ENCODE measurements at regions not wholly inside any gene's neighbourhood (a gene's known extent, or its start where the extent isn't known, plus 50 kb on each side); places are given as distances from the start of the nearest gene placed in this dataset.

DNA sequence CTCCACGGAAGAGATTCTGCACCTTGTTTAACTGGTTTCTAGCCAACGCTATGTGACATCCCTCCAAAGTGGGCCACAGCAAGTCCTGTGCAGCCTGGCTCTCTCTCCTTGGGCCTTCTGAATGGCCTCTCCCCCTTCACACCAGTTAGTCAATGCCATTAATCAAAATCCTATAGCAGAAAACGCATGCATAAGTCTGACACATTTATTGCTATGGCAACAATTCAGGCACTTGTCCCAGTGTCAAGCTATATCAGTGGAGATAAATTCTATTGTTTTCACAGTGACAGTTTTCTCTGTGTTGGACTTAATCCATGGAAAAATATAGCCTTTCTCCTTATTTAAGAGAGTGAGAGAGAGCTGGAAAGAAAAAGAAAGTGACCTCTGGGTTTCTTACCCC is 87.2 kb upstream of the TOX3 start:
- TF ChIP-seq, protein P1, sequence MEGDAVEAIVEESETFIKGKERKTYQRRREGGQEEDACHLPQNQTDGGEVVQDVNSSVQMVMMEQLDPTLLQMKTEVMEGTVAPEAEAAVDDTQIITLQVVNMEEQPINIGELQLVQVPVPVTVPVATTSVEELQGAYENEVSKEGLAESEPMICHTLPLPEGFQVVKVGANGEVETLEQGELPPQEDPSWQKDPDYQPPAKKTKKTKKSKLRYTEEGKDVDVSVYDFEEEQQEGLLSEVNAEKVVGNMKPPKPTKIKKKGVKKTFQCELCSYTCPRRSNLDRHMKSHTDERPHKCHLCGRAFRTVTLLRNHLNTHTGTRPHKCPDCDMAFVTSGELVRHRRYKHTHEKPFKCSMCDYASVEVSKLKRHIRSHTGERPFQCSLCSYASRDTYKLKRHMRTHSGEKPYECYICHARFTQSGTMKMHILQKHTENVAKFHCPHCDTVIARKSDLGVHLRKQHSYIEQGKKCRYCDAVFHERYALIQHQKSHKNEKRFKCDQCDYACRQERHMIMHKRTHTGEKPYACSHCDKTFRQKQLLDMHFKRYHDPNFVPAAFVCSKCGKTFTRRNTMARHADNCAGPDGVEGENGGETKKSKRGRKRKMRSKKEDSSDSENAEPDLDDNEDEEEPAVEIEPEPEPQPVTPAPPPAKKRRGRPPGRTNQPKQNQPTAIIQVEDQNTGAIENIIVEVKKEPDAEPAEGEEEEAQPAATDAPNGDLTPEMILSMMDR (IDR thresholded peaks at IDR 0.05) = no peak
- no peak for TF ChIP-seq POLR2A (IDR thresholded peaks at IDR 0.05)

Data from testis (tissue), 2 donors.